SK-N-SH (cell line): ENCODE measurements at regions not wholly inside any gene's neighbourhood (a gene's known extent, or its start where the extent isn't known, plus 50 kb on each side); places are given as distances from the start of the nearest gene placed in this dataset.
"Not testable (repeated sequence)": the region's sequence is repeated elsewhere in the genome, so short reads cannot be mapped to it uniquely, and the experiment has no call there.

Experiments
- CHD2 ChIP-seq: fragments of 150-350 bp; IDR thresholded peaks from 2 replicates; pipeline ENCODE4 v1.6.1; 2018; ENCODE audit warnings: low read length; ENCODE audit not compliant: partially characterized antibody
- CTCF ChIP-seq: fragments of 200-600 bp; sonication (generic); IDR thresholded peaks from 2 replicates; pipeline ENCODE4 v1.6.1; 2017; ENCODE audit warnings: antibody characterized with exemption, mild to moderate bottlenecking, moderate library complexity
- EP300 ChIP-seq, 2 experiments: IDR thresholded peaks; 2 replicates each; pipeline versions ENCODE4 v1.4.0 to v1.6.1; 2012; ENCODE audit warnings: borderline replicate concordance in 1 of 2, low read depth in 1 of 2, low read length in 1 of 2
- EZH2phosphoT487 ChIP-seq: fragments of 200-600 bp; sonication (generic); IDR thresholded peaks from 2 replicates; pipeline ENCODE4 v1.6.1; 2017; ENCODE audit warnings: low read depth, mixed run types, mild to moderate bottlenecking, antibody characterized with exemption, moderate library complexity, borderline replicate concordance
- GABPA ChIP-seq: IDR thresholded peaks from 2 replicates; pipeline ENCODE4 v1.4.0; 2012; ENCODE audit warnings: low read depth, mild to moderate bottlenecking
- IRF3 ChIP-seq: fragments of 150-350 bp; IDR thresholded peaks from 2 replicates; pipeline ENCODE4 v1.6.1; 2016; ENCODE audit warnings: mild to moderate bottlenecking, low read depth, low read length
- JUND ChIP-seq: IDR thresholded peaks from 2 replicates; pipeline ENCODE4 v1.4.0; 2012
- MXI1 ChIP-seq: IDR thresholded peaks from 2 replicates; pipeline ENCODE4 v1.6.1; 2012; ENCODE audit warnings: mild to moderate bottlenecking, low read depth, low read length, improper control_type of control experiment
- POLR2AphosphoS5 ChIP-seq: IDR thresholded peaks from 2 replicates; pipeline ENCODE4 v1.6.1; 2012; ENCODE audit warnings: low read depth, low read length
- RAD21 ChIP-seq: IDR thresholded peaks from 2 replicates; pipeline ENCODE4 v1.6.1; 2012; ENCODE audit warnings: mild to moderate bottlenecking, low read length
- RXRA ChIP-seq: IDR thresholded peaks from 2 replicates; pipeline ENCODE4 v1.4.0; 2012; ENCODE audit warnings: low read depth, mild to moderate bottlenecking, borderline replicate concordance
- SIN3A ChIP-seq: IDR thresholded peaks from 2 replicates; pipeline ENCODE4 v1.6.1; 2012; ENCODE audit warnings: low read depth, mild to moderate bottlenecking, low read length, moderate library complexity, borderline replicate concordance
- TAF1 ChIP-seq: IDR thresholded peaks from 2 replicates; pipeline ENCODE4 v1.6.1; 2012; ENCODE audit warnings: low read depth, mild to moderate bottlenecking, low read length, moderate library complexity, borderline replicate concordance
- USF2 ChIP-seq: fragments of 150-350 bp; IDR thresholded peaks from 2 replicates; pipeline ENCODE4 v1.6.1; 2017; ENCODE audit warnings: antibody characterized with exemption, low read length, low read depth, borderline replicate concordance

GRCh38 chr4:143813431-143814154, 91.8 kb downstream of the GYPE start:
- TF ChIP-seq JUND; GABPA; CTCF; POLR2AphosphoS5; RAD21; EZH2phosphoT487; TAF1; RXRA; EP300 (IDR thresholded peaks at IDR 0.05; ENCODE audit: borderline replicate concordance in 1 of 2, low read depth in 1 of 2, low read length in 1 of 2); SIN3A; USF2; CHD2; MXI1; IRF3: not testable (repeated sequence)
